Activated CD4-positive, alpha-beta T cell treated with anti-CD3 and anti-CD28 coated beads, Interleukin-2, Interleukin-4, amounts not matched to agents 100 ng/mL and 50 ng/mL, durations not matched to agents 16 hours and 8 hours (primary cell): ENCODE measurements at regions not wholly inside any gene's neighbourhood (a gene's known extent, or its start where the extent isn't known, plus 50 kb on each side); places are given as distances from the start of the nearest gene placed in this dataset.
"Not testable (repeated sequence)": the region's sequence is repeated elsewhere in the genome, so short reads cannot be mapped to it uniquely, and the experiment has no call there.

Experiments
- DNase-seq: peaks from one replicate; pipeline ENCODE4 v3.0.0-alpha.2; 2020; ENCODE audit warnings: low spot score

- no peak for DNase-seq
Measured at GRCh38 chr9:27817747-27818146, 244.5 kb upstream of the C9orf72 start.

GRCh38 chr9:27818348-27818747 is 245.1 kb upstream of the C9orf72 start:
- DNase-seq, result no peak

GRCh38 chr9:27828908-27829307 is 255.6 kb upstream of the C9orf72 start:
- no peak for DNase-seq

- no peak for DNase-seq
Measured at GRCh38 chr9:27829621-27830020, 256.3 kb upstream of the C9orf72 start.

GRCh38 chr9:27832108-27832507 is 258.8 kb upstream of the C9orf72 start:
- not testable (repeated sequence) for DNase-seq

GRCh38 chr9:27835286-27835685 is 262.0 kb upstream of the C9orf72 start:
- DNase-seq, result no peak

- DNase-seq, result no peak
Measured at GRCh38 chr9:27835746-27836145, 262.5 kb upstream of the C9orf72 start.

GRCh38 chr9:27836661-27837401 is 263.6 kb upstream of the C9orf72 start:
- DNase-seq, result no peak

GRCh38 chr9:27838876-27839275 is 265.6 kb upstream of the C9orf72 start:
- DNase-seq, result no peak

GRCh38 chr9:27839767-27840166 is 266.5 kb upstream of the C9orf72 start:
- not testable (repeated sequence) for DNase-seq

GRCh38 chr9:27844797-27845196 is 271.5 kb upstream of the C9orf72 start:
- no peak for DNase-seq

- DNase-seq, result no peak
Measured at GRCh38 chr9:27847380-27847779, 274.1 kb upstream of the C9orf72 start.

GRCh38 chr9:27847818-27848217 is 274.5 kb upstream of the C9orf72 start:
- DNase-seq, result no peak

- no peak for DNase-seq
Measured at GRCh38 chr9:27848315-27848714, 275.0 kb upstream of the C9orf72 start.

GRCh38 chr9:27851858-27852257 is 278.6 kb upstream of the C9orf72 start:
- no peak for DNase-seq

- DNase-seq, result no peak
Measured at GRCh38 chr9:27853529-27853928, 280.2 kb upstream of the C9orf72 start.

- no peak for DNase-seq
Measured at GRCh38 chr9:27856054-27856453, 282.8 kb upstream of the C9orf72 start.

- no peak for DNase-seq
Measured at GRCh38 chr9:27856748-27857147, 283.5 kb upstream of the C9orf72 start.

- no peak for DNase-seq
Measured at GRCh38 chr9:27861887-27862286, 288.6 kb upstream of the C9orf72 start.

- no peak for DNase-seq
Measured at GRCh38 chr9:27864644-27865438, 291.6 kb upstream of the C9orf72 start.

- no peak for DNase-seq
Measured at GRCh38 chr9:27866741-27867140, 293.5 kb upstream of the C9orf72 start.

GRCh38 chr9:27870404-27870803 is 297.1 kb upstream of the C9orf72 start:
- DNase-seq, result no peak

GRCh38 chr9:27880156-27880555 is 306.9 kb upstream of the C9orf72 start:
- no peak for DNase-seq

GRCh38 chr9:27880635-27881034 is 307.4 kb upstream of the C9orf72 start:
- no peak for DNase-seq
